HUES48 (cell line): ENCODE measurements at regions not wholly inside any gene's neighbourhood (a gene's known extent, or its start where the extent isn't known, plus 50 kb on each side); places are given as distances from the start of the nearest gene placed in this dataset.

Experiments used
- H3K27ac ChIP-seq: one replicate; pipeline ENCODE4 v1.7.0; 2013; ENCODE audit warnings: low read depth, low read length, inconsistent platforms
- H3K27me3 ChIP-seq: 2 replicates; pipeline ENCODE4 v1.6.1; 2013; ENCODE audit warnings: mild to moderate bottlenecking, low read length; ENCODE audit not compliant: control insufficient read depth, insufficient read depth
- H3K36me3 ChIP-seq: 2 replicates; pipeline ENCODE4 v1.6.1; 2013; ENCODE audit warnings: low read length; ENCODE audit not compliant: control insufficient read depth, insufficient read depth
- H3K4me1 ChIP-seq: 2 replicates; pipeline ENCODE4 v1.6.1; 2013; ENCODE audit warnings: mild to moderate bottlenecking, low read length; ENCODE audit not compliant: control insufficient read depth, insufficient read depth
- H3K4me3 ChIP-seq: 2 replicates; pipeline ENCODE4 v1.5.1; 2013; ENCODE audit warnings: mild to moderate bottlenecking, low read depth, low read length
- H3K9ac ChIP-seq: 2 replicates; pipeline ENCODE4 v1.6.1; 2013; ENCODE audit warnings: mild to moderate bottlenecking, low read depth, low read length, moderate library complexity
- H3K9me3 ChIP-seq: 2 replicates; pipeline ENCODE4 v1.6.1; 2013; ENCODE audit warnings: low read length; ENCODE audit not compliant: control insufficient read depth, insufficient read depth

DNA sequence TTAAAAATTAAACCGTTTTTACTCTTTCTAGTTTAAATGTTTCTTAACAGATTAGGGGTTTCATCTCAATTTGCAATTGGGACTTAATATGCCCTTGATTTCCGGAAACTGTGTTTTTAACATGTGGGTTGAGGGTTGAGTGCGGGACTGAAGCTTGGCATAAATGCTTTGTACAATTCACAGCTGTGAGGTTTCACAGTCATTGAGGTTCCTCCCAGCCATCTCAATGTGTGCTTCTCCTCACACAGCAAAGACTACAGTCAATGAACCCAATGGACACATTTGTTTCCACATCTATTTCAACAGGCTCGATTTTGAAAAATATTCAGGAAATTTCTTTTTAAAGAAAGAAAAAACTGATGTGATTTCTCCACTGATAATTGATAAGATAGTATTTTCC, 328.6 kb downstream of the TBC1D4 start:
- H3K9ac ChIP-seq, result no peak overlapping the region
- H3K9me3 ChIP-seq, result 0 out of 2 replicates have a peak, but pooled peaks cover 6% of the 10 kb centered on the region
- H3K27me3 ChIP-seq, result no peaks in the 10 kb centered on the region
- H3K4me3 ChIP-seq, result no peak overlapping the region
- H3K27ac ChIP-seq, result no peak overlapping the region
- no peaks in the 10 kb centered on the region for H3K36me3 ChIP-seq
- no peaks in the 10 kb centered on the region for H3K4me1 ChIP-seq

DNA sequence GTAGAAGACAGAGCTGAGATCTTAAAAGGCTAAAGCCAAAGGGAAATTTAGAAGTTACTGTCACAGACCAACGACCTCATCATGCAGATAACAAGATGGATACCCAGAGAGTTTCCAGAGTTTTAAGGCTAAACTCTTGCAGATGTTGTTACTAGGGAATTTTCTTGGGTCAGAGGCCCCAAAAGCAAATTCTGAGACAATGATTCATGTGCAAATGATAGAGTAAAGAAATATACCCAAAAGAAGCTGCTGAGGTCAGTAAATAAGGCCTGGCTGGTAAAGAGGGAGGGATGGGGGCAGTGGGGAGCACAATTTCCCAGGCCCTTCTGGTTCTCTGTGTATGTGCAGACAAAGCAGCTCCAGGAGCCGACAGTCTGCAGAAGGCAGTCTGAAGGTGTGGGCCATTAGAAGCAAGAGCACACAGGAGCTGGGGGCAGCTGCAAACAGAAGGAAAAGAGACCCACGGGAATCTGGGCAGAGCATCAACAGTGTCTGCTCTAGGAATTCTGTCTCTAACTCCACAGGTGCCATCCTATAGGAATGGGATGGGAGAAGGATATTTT, 330.8 kb downstream of the TBC1D4 start:
- Histone ChIP-seq H3K9me3 (0 out of 2 replicates have a peak, but pooled peaks cover 4% of the 10 kb centered on the region), H3K4me1 (peaks cover 6% of the 10 kb centered on the region; the same call in 1 of the 2 replicates), H3K27me3 (no peaks in the 10 kb centered on the region), H3K9ac (no peak overlapping the region), H3K36me3 (no peaks in the 10 kb centered on the region), H3K27ac (no peak overlapping the region), H3K4me3 (no peak overlapping the region)

DNA sequence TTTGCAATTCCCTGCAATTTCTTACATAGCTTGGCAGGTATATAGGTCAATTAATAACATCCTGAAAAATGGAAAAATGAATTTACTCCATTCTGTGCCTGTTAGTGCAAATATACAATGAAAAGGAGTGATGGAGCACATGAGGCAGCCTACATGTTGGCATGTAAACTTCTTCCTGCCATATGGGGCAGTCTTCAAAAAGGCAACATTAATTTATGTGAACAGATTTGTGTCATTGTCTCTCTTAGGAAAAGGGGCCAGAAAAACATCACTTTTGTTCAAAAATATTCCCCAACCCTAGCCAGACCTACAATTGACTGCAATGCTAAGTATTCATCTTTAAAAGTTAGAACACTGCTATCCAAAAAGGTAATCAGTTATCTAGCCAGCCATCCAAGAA, 332.2 kb downstream of the TBC1D4 start:
- H3K27ac ChIP-seq, result no peak overlapping the region
- H3K36me3 ChIP-seq, result no peaks in the 10 kb centered on the region
- H3K9me3 ChIP-seq, result 0 out of 2 replicates have a peak, but pooled peaks cover 4% of the 10 kb centered on the region
- no peak overlapping the region for H3K9ac ChIP-seq
- H3K4me1 ChIP-seq, result peaks cover 6% of the 10 kb centered on the region; the same call in 1 of the 2 replicates
- H3K4me3 ChIP-seq, result no peak overlapping the region
- H3K27me3 ChIP-seq, result no peaks in the 10 kb centered on the region

DNA sequence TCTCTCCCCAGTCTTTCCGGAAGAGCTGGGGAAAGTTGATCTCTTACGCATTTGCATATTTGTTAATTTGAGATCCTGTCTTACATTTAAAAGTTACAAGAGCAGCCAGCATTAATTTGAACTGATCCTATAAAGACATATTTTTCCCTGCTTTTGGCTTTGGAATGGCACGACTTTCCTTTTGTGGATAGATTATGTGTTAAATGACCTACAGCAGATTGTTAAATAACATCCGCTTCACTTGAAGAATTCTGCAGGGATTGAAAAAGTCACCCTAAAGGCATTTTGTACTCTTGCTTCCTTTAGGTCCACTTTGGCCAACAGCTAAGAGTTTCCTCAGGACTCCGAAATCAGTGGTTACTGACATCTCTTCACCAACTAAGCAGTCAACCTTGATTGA, 334.0 kb downstream of the TBC1D4 start:
- 0 out of 2 replicates have a peak, but pooled peaks cover 4% of the 10 kb centered on the region for H3K9me3 ChIP-seq
- peaks cover 6% of the 10 kb centered on the region; the same call in 1 of the 2 replicates for H3K4me1 ChIP-seq
- no peak overlapping the region for H3K27ac ChIP-seq
- no peak overlapping the region for H3K4me3 ChIP-seq
- H3K27me3 ChIP-seq, result no peaks in the 10 kb centered on the region
- H3K9ac ChIP-seq, result no peak overlapping the region
- H3K36me3 ChIP-seq, result no peaks in the 10 kb centered on the region

DNA sequence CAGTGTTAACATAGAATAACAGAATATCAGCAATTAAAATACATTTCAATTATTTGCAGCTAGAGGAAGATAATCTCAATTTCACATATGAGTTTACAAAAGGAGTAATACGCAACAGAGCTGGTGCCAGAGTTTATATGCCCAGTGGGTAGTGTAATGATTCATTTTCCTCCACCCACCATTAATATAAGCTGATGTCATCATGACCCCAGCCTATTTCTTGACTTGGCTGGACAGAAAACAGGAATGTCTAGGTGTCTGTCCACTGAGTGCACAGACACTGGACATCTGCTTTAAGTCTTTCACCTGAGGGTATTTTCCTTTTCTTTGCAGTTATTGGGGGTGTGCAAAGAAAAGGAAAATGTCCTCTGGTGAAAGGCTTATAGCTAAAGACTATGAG, 335.5 kb downstream of the TBC1D4 start:
- Histone ChIP-seq H3K27me3 (no peaks in the 10 kb centered on the region), H3K27ac (no peak overlapping the region), H3K4me1 (peaks cover 6% of the 10 kb centered on the region; the same call in 1 of the 2 replicates), H3K36me3 (no peaks in the 10 kb centered on the region), H3K4me3 (no peak overlapping the region), H3K9me3 (no peaks in the 10 kb centered on the region), H3K9ac (no peak overlapping the region)

DNA sequence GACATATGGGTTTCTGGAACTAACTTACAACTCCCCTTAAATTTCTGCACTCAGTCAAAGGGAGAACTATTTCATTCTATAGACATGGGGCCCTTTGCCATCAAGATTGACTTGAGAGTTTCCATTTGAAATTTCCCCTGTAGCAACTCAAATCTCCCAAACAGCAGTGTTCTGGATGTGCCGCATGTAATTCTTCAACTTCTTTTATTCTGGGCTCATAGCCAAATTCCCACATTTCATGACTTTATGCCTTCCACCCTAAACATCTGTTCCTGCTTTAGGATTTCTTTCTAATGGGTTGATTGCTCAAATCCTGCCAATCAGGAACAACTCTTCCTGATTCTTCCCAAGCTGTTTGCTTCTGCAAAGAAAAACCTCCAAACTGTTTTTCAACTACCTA, 336.0 kb downstream of the TBC1D4 start:
- Histone ChIP-seq H3K4me3 (no peak overlapping the region), H3K27ac (no peak overlapping the region), H3K4me1 (peaks cover 6% of the 10 kb centered on the region; the same call in 1 of the 2 replicates), H3K36me3 (no peaks in the 10 kb centered on the region), H3K9me3 (no peaks in the 10 kb centered on the region), H3K27me3 (no peaks in the 10 kb centered on the region), H3K9ac (no peak overlapping the region)

DNA sequence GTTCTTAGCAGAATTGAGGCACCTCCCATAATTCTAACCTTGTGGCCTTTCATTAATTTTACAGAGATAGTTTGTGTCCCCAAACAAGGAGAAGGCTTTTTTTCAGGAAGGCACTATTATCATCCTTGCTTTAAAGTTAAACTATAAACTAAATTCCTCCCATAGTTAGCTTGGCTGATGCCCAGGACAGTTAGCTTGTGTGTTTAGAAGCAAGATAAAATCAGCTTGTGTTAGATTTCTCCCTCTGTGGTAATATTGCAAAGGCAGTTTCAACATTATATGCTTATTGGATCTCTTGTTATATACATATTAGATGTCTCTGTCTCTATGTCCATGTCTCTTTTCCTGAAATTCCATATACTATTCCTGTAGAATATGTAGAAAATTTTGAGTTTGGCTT, 342.7 kb downstream of the TBC1D4 start:
- Histone ChIP-seq H3K9ac (no peak overlapping the region), H3K4me1 (no peaks in the 10 kb centered on the region), H3K9me3 (peaks cover 6% of the 10 kb centered on the region; the same call in 1 of the 2 replicates), H3K4me3 (no peak overlapping the region), H3K27me3 (no peaks in the 10 kb centered on the region), H3K36me3 (no peaks in the 10 kb centered on the region), H3K27ac (no peak overlapping the region)

DNA sequence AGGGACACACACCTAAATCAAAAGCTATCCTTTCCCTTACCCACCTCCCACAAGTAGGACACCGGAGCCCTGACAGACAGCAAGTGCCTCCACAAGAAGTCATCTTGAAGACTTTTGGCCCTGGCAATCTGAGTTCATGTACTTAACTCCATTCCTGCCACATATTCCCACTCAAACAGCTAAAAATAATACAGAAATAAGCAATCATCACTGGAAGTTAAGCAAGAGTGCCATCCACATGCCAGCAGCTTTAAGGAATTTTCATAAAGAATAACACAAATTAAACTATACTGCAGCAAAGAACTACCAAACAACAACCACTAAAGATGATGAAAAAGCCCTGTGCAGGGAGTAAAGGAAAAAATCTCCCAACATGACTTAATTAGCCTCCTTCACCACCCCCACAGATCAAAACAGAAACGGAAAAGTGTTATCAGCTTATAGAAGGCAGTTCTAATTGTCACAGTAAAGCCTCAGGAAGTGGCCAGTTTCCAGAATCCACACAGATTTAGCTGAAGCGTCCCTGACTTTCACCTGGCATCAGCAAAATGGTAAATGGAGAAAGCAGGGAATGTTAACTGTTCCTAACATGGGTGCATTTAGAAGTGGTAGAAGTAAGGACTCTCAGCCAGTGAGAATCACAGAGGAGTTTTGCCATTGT, 343.9 kb downstream of the TBC1D4 start:
- H3K36me3 ChIP-seq, result no peaks in the 10 kb centered on the region

DNA sequence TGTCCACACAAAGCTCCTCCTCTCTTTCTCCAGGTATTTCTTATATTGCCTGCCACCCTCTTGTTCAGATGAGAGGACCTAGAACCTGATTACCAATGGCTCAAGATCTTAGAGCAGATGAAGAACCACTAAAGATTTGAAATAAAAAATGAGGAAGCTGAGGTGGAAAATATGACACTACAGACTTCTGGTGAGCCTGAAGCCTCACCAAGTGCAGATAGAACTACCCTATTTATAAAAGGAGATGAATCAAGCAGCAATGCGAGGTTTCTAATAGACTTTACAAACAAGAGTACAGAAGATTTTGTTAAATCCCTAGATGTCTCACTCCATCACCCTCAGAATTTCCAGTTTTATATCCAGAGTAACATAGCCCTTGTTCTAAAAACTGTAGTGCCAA, 345.8 kb downstream of the TBC1D4 start:
- Histone ChIP-seq H3K4me3 (no peak overlapping the region), H3K36me3 (no peaks in the 10 kb centered on the region), H3K9me3 (peaks cover 6% of the 10 kb centered on the region; the same call in 1 of the 2 replicates), H3K27ac (no peak overlapping the region), H3K9ac (no peak overlapping the region), H3K4me1 (no peaks in the 10 kb centered on the region), H3K27me3 (no peaks in the 10 kb centered on the region)

More for the DNA sequence above, 343.9 kb downstream of the TBC1D4 start:
- no peak overlapping the region for H3K4me3 ChIP-seq
- no peaks in the 10 kb centered on the region for H3K4me1 ChIP-seq
- H3K9me3 ChIP-seq, result peaks cover 6% of the 10 kb centered on the region; the same call in 1 of the 2 replicates
- no peak overlapping the region for H3K27ac ChIP-seq
- H3K27me3 ChIP-seq, result no peaks in the 10 kb centered on the region
- H3K9ac ChIP-seq, result no peak overlapping the region

DNA sequence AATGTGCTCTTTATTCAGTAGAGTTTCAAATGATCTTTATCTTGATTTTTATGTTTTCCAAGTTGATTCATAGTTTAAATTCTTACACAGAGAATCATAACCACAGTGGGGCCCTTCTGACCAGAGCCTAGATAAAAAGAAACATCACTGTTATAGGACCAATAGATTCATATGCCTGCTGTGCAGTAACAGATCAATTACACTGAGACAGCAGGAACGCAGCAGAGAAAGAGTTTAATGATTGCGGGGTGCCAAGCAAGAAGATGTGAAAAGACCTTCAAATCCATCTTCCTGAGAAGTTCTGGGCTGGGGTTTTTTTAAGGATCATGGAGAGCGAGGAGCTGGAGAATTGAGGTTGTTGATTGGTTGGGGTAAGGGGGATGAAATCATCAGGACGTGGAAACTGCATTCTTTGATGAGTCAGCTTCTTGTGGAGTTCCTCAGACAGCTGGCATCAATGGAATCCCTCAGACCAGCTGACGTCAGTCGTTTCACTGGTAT, 346.6 kb downstream of the TBC1D4 start:
- Histone ChIP-seq H3K9ac (no peak overlapping the region), H3K4me1 (no peaks in the 10 kb centered on the region), H3K4me3 (no peak overlapping the region), H3K36me3 (no peaks in the 10 kb centered on the region), H3K27me3 (no peaks in the 10 kb centered on the region), H3K27ac (no peak overlapping the region), H3K9me3 (peaks cover 6% of the 10 kb centered on the region; the same call in 1 of the 2 replicates)
